ENCODE measurements at regions not wholly inside any gene's neighbourhood (a gene's known extent, or its start where the extent isn't known, plus 50 kb on each side); places are given as distances from the start of the nearest gene placed in this dataset.

- DNase-seq: no peak
Observed at GRCh38 chr13:29993716-29994488, 143.5 kb upstream of the UBL3 start.

GRCh38 chr13:29993196-29993595 lies 142.8 kb upstream of the UBL3 start:
- DNase-seq: no peak

GRCh38 chr13:29991343-29991742 lies 140.9 kb upstream of the UBL3 start:
- DNase-seq: no peak

- DNase-seq: no peak
Observed at GRCh38 chr13:29987340-29987739, 136.9 kb upstream of the UBL3 start.

- no peak for DNase-seq
Observed at GRCh38 chr13:29980339-29980738, 129.9 kb upstream of the UBL3 start.

- DNase-seq: no peak
Observed at GRCh38 chr13:29978211-29978610, 127.8 kb upstream of the UBL3 start.

GRCh38 chr13:29977476-29978120 lies 127.2 kb upstream of the UBL3 start:
- DNase-seq: no peak

- no peak for DNase-seq
Observed at GRCh38 chr13:29976535-29976934, 126.1 kb upstream of the UBL3 start.

GRCh38 chr13:29975283-29975682 lies 124.9 kb upstream of the UBL3 start:
- DNase-seq: no peak

GRCh38 chr13:29969286-29969685 lies 118.9 kb upstream of the UBL3 start:
- DNase-seq: no peak

GRCh38 chr13:29964181-29964845 lies 113.9 kb upstream of the UBL3 start:
- DNase-seq: no peak

- no peak for DNase-seq
Observed at GRCh38 chr13:29963089-29963488, 112.7 kb upstream of the UBL3 start.

GRCh38 chr13:29961036-29961670 lies 110.7 kb upstream of the UBL3 start:
- peak; percentile 65 for DNase-seq

- no peak for DNase-seq
Observed at GRCh38 chr13:29959603-29960002, 109.2 kb upstream of the UBL3 start.

- no peak for DNase-seq
Observed at GRCh38 chr13:29959086-29959485, 108.7 kb upstream of the UBL3 start.

- DNase-seq: no peak
Observed at GRCh38 chr13:29958476-29958875, 108.1 kb upstream of the UBL3 start.

GRCh38 chr13:29957320-29957719 lies 106.9 kb upstream of the UBL3 start:
- no peak for DNase-seq

- peak; percentile 64 for DNase-seq
Observed at GRCh38 chr13:29956853-29957252, 106.4 kb upstream of the UBL3 start.

- DNase-seq: no peak
Observed at GRCh38 chr13:29955137-29955650, 104.8 kb upstream of the UBL3 start.

GRCh38 chr13:29954082-29955028 lies 103.9 kb upstream of the UBL3 start:
- DNase-seq: no peak

- DNase-seq: no peak
Observed at GRCh38 chr13:29953542-29953941, 103.1 kb upstream of the UBL3 start.

- no peak for DNase-seq
Observed at GRCh38 chr13:29952245-29952644, 101.8 kb upstream of the UBL3 start.
